IMR-90 (cell line): ENCODE measurements at regions not wholly inside any gene's neighbourhood (a gene's known extent, or its start where the extent isn't known, plus 50 kb on each side); places are given as distances from the start of the nearest gene placed in this dataset.

ENCODE experiments used
- CHD1 ChIP-seq: IDR thresholded peaks from 2 replicates; pipeline ENCODE4 v1.6.1; 2012; ENCODE audit warnings: low read depth, low read length, improper control_type of control experiment
- TF ChIP-seq, protein P1 (sequence below): conservative IDR thresholded peaks from 2 replicates; pipeline ENCODE4 v1.5.1; 2012; ENCODE audit warnings: mild to moderate bottlenecking, low read depth, low read length, improper control_type of control experiment
- TF ChIP-seq, protein P2 (sequence below): fragments of 150-350 bp; IDR thresholded peaks from 2 replicates; pipeline ENCODE4 v1.6.1; 2016; ENCODE audit warnings: low read depth, mild to moderate bottlenecking, low read length, moderate library complexity, borderline replicate concordance

DNA sequence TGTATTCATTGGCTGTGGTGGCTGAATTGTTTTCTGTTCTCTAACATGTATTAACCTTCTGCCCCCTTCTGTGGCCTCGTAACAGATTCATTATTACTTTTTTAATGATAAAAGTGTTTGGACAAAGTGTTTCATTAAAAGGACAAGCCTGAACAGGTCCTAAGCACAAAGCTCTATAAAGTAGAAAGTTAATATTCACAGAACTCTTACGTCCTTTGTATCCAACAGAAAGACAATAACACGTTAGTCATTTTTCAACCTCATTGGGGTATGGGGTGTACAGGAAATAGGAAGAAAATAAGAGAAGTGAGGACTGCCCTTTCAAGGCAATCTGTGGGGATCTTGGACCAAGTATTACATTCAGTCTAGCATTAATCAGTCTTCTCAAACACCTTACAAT is 105.5 kb upstream of the RGPD4 start:
- no peak for TF ChIP-seq CHD1
- TF ChIP-seq, protein P1, sequence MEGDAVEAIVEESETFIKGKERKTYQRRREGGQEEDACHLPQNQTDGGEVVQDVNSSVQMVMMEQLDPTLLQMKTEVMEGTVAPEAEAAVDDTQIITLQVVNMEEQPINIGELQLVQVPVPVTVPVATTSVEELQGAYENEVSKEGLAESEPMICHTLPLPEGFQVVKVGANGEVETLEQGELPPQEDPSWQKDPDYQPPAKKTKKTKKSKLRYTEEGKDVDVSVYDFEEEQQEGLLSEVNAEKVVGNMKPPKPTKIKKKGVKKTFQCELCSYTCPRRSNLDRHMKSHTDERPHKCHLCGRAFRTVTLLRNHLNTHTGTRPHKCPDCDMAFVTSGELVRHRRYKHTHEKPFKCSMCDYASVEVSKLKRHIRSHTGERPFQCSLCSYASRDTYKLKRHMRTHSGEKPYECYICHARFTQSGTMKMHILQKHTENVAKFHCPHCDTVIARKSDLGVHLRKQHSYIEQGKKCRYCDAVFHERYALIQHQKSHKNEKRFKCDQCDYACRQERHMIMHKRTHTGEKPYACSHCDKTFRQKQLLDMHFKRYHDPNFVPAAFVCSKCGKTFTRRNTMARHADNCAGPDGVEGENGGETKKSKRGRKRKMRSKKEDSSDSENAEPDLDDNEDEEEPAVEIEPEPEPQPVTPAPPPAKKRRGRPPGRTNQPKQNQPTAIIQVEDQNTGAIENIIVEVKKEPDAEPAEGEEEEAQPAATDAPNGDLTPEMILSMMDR = no peak
- TF ChIP-seq, protein P2, sequence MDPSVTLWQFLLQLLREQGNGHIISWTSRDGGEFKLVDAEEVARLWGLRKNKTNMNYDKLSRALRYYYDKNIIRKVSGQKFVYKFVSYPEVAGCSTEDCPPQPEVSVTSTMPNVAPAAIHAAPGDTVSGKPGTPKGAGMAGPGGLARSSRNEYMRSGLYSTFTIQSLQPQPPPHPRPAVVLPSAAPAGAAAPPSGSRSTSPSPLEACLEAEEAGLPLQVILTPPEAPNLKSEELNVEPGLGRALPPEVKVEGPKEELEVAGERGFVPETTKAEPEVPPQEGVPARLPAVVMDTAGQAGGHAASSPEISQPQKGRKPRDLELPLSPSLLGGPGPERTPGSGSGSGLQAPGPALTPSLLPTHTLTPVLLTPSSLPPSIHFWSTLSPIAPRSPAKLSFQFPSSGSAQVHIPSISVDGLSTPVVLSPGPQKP = no peak
